ENCODE measurements at regions not wholly inside any gene's neighbourhood (a gene's known extent, or its start where the extent isn't known, plus 50 kb on each side); places are given as distances from the start of the nearest gene placed in this dataset.

- TF ChIP-seq CTCF (IDR thresholded peaks at IDR 0.05 in 8 of 11, conservative IDR thresholded peaks at IDR 0.05 in 3 of 11), result peak in 9 of 11 experiments; percentile 12 to 65 (median 54)
- TF ChIP-seq POLR2AphosphoS5 (IDR thresholded peaks at IDR 0.05), result no peak
Observed at GRCh38 chr1:58841455-58841854, 57.6 kb upstream of the JUN start.

Measured in spleen (tissue), 7 donors.